HG03025 (cell line): ENCODE measurements at regions not wholly inside any gene's neighbourhood (a gene's known extent, or its start where the extent isn't known, plus 50 kb on each side); places are given as distances from the start of the nearest gene placed in this dataset.

Experiments used
- ATAC-seq: cut with Tn5 transposase; IDR thresholded peaks from one replicate; pipeline ENCODE4 v1.9.1; 2021; ENCODE audit warnings: mild to moderate bottlenecking, moderate library complexity; ENCODE audit not compliant: unreplicated experiment, low FRiP score

DNA sequence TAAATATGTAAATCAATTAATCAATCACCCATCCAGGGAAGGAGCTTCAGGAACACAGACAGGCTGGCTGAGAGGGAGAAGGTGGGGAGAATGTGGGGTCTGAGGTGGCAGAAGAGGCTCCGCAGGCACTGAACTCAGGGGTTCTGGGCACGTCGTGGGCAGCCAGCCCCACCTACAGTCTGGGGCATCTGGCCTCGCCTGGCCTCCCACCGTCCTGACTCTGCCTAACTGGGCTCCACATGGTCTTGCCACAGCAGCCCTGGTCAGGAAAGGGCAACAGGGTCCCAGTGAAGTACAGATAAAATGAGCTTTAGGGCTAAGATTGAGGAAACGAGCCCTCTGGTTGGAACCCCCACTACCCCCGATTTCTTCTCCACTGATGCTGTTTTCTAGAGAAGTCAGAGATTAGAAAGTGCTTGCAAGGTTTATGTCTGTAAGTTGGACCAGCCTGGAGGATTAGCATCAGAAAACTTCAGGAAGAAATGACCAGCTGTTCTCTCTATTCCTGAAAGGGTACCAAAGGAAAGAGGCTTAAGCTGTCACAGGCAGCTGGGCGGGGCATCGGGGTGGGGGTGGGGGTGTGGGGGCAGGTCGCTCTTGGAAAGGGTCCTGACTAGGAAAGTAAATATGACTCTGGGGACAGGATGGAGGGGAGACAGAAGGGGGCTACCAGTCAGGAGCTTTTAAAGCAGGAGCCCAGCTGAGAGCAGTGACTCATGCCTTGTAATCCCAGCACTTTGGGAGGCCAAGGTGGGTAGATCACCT lies 261.7 kb downstream of the BUD13 start:
- no peak for ATAC-seq

DNA sequence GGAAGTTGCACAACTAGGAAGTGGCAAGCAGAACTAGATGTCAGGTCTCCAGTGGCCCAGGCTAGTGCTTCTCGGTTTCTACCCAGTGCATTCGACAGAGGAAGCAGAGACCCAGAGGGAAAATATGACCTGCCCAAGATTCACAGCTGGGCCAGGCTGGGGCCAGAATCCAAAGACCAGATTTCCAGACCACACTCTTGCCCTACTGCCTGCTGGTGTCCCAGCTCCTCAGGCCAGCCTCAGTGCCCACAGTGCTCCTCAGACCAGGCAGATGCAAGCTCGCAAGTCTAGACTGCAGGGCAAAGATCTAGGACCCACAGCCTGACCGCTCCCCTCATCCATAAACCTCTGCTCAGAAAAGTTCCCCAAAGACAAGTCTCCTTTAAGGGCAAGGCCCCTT lies 262.6 kb downstream of the BUD13 start:
- ATAC-seq = no peak

DNA sequence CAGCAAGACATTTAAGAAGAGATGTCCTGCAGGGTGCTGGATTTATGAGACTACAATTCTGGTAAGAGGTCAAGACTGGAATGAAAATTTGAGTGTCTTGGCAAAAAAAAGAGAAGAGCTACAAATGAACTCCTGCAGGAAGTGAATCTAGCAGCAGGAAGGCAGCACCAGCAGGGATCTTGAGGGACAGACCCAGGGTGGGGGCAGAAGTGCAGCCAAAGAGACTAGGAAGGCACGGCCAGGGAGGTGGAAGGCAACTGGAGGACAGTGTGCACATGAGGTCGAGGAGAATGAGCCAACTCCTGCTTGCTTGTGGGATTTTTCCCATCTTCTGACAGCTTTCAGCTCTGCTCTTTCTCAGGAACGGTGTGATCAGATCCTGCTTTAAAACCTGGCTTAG lies 263.2 kb downstream of the BUD13 start:
- ATAC-seq = no peak

DNA sequence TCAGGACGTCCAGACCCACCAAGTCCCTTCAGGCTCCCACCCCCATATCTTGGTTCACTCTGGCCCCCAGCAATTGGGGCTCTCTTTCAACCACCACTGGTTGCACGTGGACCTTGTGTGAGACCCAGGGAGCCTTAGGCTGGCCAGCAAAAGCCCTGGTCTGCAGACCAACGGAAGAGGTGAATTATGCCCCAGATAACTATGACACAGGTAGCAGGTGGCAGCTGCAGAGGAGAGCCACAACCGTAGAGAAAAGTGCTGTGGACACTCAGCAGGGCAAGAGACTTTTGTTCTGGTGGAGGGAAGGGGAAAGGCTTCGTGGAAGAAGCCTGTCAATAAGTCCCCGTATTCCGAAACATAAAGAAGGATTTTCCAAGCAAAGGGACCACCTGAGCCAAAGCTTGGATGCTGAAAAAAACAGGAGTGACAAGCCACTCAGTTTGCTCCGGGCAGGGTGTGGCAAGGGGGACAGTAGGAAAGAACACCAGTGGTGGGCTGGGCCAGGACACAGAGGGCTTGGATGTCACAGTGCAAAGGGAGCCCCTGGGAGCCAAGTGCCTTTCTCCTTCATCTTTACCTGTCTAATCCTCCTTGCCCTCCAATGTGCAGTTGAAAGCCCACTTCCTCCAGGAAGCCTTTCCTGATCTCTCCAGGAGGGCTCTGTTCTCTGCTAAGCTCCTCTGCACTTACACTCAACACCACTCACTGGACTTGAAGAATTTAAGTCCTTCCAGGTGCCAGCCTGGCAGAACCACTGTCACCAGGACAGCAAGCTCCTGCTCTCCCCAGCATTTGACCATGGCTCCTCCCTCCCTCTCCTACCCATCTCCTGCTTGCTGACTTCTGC lies 264.7 kb downstream of the BUD13 start:
- ATAC-seq = no peak

DNA sequence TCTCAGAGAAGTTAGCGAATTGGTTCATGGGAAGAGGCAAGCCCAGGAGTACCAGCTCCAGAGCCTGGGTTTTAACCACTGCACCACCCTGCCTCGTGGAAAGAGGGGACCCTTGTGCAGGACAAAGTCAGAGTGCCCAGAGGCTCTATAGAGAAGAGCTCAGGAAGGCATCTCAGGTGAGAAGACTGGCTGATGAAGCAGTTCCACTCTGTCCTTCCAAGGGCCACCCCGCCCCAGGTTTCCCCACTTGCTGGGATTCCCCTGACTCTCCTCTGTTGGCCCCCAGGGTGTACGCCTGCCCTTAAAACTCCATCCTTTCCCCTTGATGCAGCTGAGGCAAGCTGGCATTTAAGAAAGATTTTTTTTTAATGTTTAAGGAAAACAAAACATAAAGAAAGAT lies 265.8 kb downstream of the BUD13 start:
- no peak for ATAC-seq

DNA sequence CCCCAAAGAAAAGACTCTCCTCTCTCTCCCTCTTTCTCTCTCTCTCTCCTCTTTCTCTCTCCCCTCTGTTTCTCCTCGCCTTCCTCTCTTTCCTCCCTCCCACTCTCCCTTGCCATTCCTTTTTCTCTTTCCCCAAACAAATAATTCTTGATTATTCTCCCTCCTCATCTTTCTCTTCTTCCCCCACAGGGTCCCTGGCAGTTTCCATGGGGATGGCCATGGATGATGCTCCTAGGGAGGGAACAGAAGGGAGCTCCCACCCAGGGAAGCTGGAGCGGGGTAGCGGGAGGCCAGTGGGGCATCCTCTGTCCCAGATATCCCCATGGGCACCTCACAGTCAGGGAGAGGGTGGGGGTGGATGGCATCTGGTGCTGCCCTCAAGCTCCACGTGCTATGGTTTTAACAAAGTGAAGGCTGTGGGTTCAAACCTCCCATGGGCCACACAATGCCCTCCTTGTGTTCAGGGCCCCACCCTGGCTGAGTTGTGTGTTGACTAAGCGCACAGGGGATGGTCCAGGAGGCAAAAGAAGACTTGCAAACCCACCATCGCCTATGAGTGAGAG lies 266.4 kb downstream of the BUD13 start:
- ATAC-seq = no peak

DNA sequence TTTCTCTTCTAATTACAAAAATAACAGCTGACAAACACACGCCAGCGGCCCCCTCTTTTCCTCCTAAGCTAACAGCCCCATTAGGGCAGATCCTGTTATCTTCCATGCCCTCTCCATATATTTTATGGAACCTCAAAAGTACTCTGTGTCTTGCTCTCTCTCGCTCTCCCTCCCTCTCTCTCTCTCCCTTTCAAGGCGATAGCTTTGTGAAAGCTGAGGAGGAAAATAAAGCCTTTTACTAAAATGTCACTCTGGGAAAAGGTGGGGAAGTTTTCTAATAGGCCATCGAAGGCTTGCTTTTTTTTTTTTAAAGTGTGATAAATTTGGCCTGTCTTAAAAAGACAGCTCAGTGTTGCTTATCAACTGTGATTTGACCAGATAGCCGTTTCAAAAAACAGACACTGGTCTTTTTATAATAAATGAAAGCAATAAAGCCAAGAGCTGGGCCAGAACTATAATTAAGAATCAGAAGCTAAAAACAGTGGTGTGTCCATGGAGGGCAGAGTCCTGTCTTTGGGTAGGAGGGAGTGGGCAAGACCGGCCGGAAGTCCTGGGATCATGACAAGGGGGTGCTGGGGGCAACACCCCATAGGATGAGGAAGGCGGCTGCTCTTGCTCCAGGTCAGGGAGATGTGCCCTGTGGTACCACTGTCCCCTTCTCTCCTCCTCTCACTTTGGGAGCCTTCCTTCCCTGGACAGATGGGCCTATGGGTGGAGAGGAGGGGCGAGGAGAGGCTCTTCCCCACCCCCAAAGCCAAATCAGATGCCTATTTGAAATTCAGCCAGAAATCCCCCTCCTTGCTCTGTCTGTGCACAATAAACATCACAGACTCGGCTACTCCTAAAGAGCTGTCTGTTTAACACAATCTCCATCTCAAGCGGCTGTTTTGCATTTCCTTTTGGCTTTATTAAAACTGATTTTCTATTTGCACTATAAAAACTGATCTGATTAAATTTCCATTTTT lies 267.2 kb downstream of the BUD13 start:
- ATAC-seq = no peak

DNA sequence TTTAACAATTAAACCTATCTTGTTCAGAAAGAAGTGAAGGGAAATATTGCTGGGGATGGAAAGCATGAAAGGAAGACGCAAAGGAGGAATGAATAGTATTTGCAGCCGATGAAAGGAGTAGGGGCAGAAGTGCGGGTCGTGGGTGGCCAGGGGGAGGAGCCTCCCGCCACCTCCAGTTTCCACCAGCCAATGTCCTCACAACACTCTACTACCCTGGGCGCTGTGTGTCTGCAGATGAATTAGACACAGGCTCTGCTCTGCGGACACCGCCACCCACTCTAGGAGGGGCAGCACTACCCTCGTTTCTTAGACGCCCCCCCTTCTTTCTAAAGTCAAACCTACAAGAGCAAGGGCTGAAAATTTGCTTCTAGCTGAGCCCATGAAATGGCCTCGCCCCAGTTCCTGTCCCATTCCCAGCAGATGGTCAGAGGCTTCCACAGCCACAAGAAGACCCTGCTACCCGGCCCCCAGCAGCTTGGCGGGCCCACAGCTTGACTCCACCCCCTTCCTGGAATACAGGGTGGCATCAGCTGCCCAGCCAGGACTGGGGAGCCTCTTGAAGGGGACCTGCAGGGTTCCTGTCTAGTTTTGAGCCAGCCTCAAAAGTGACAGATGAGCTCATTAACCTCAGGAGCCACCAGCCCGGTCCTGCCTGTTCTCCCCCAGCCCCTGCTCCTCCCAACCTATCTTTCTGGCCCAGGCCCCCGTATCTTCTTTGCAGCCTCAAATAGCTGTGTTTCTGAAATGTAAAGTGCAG lies 268.1 kb downstream of the BUD13 start:
- no peak for ATAC-seq

DNA sequence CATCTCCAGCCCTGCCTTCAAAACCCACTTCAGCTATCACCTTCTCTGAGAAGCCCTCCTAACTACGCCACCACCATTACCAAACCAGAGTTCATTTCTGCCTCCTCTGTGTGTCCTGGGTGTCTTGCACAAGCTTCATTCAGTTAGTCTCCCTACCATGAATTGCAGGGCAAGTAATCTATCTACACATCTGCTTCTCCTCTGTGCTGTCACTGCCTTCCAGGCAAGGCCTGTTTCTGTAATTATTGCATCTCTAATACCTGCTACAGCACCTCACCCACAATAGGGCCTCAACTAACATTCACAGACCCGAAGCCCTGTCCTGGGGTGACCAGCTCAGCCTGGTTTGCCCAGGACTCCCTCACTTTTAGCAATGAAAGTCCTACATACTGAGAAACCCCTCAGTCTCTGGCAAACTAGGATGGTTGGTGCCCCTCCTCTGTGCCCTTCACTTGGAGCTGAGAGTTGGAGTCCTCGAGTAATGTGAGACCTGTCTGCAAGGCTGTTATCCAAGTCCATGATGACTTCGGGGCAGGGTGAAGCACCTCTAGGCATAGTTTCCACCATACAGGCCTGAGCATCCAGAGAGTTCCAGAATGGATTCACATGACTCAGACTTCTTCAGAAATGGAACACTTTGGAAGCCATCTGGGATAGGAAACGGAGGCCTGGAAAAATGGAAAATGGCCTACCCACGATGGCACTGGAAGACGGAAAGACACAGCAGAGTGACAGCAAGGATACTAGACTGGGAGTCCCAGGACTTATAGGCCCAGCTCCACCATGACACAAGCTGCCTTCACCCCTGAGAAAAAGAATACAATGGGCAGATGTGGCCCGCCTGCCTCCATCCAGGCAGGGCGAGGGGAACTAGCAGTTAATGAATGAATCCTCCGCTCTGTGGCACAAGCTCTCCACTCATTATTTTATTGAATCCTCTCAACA lies 269.3 kb downstream of the BUD13 start:
- no peak for ATAC-seq

DNA sequence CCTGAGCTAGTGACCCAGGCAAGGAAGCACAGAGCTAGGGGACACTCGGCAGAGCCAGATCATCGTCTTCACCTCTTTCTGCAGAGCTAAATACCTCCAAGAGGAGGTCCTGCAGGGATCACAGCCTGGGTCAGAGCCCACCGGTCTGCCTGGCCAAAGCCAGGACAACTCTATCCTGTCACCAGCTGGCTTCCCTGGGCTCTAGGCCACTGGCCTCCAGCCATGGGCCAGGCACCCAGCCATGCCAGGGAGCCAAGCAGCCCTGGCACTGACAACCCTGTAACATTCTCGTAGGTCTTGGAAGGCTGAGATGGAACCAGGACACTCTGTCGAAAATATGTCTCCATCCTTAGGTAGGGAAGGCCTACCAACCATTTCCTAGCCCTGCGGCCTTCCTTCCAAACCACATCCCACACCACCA lies 270.1 kb downstream of the BUD13 start:
- no peak for ATAC-seq

DNA sequence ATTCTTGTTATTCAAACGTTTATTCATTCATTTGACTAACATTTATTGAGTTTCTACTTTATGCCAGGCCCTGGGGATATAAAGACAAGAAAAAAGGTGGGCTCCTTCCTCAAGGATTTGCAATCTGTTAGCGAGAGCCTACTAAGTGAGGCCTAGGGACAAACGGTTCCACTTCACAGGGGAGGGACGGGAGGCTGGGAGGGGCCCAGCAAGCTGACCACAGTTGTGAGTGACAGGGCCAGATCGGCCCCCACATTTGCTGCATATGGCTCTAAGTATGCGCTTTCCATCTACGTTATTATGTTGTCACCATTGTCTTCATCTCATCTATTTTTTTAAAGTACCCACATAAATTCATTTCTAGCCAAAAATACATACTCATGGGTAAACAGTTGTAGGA lies 271.1 kb downstream of the BUD13 start:
- no peak for ATAC-seq

DNA sequence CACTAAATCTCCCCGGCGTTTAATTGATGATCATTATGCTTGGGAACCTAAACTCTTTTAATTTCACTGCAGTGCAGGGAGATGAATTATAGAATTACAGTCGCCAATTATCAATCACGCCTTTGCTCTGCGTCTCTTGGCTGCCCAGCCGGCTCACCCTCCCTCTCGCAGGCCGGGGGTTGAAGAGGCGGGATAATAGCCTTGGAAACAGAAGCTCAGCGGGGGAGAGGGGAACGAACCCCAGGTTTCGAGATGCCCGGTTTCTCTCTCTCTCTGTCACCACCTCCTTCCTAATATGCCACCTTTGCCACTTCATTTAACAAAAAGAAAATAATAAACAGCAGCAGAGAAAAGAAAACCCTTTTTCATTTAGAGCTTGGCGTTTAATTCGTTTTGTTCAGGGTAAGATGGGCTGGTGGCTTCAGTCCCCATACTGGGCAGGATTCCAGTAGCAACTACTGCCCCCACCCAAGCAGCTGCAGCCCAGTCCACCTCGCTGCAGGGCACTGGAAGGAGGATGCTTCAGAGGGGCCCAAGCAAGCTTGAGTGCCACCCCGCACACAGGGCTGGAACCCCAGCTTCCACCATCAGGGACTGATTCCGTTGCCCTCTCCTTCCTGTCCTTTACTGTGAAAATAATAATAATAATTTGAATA lies 271.7 kb downstream of the BUD13 start:
- ATAC-seq = no peak

DNA sequence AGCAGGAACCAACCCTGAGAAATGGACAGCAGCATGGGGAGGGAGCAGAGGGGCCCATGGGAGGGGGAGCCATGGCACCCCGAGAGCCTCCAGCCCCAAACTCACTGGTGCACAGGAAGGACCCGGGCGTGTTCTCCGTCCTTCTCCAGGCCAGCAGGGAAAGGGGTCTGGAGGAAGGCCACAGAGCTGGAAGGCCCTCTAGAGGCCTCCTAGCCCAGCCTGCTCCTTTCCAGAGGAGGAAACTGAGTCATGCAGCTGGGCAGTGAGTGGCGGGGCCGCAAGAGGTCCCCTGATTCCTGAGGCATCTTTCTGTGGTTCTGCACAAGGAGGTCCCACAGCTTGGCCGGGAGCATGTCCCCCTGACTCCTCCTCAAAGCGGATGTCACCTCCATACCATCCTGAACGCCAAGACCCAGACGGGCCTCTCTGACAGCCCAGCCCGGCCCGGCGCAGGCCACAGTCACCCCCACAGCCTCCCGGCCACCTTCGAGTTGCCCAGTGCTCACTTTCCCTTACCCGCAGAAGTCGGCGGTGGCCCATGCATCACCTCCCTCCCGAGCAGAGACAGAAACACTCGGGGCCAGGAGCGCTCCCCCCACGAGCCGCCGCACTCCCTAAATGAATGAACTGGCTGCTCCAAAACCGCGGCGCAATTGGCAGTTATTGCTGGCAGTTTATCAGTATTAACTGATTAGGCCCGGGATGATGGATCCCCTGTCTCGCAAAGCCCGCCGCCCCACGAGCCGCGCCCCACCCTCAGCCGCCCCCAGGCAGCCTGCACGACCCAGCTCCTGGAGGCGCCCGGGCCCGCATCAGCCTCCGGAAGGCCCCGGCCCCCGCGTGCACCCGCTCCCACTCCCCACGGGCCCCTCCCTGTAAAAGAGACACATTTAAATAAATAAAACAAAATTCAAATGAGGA lies 272.5 kb downstream of the BUD13 start:
- ATAC-seq = no peak

DNA sequence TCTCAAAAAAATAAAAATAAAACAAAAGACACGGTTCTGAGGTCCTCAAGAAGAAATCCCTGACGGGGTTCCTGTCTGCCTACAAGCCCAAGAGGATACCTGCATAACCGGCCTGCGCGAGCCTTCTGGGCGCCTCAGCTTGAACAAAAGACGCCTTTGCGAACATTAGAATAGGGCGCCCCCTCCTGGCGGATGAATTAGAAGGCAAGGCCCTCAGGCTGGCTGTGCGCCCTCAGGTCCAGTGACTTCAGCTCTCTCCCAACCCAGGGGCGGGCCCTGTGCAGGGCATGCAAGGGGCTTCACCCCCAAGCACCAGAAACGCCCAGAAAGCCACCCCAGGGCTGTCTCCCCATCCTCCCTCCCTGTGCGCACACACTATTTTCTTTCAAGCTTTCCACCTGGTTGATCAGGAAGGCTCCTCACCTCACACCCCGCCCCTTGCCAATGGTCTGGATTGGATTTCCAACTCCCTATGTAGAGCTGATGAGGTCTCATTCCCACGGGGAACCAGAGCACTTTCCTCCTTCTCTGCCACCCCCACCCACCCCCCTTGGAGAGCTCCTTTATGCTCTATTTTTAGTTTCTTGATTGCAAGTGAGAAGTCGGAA lies 273.3 kb downstream of the BUD13 start:
- no peak for ATAC-seq

DNA sequence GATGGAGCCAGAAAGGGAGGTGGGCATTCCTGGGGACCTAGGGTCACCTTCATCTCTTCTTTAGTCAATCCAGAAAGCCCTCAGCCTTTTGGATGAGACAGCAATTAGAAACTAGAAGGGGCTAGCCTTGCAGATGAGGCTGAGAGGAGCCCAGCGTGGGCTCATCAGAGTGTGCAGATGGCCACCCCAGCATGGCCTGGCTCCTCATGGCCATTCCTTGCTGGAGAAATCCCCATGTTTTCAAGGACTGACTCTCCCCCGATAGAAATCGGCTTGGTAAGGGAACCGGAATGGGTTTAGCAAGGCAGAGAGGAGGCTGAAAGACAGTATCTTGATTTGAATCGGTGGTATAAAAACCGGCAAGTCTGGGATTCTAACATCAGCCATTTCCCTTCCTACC lies 274.6 kb downstream of the BUD13 start:
- ATAC-seq = no peak

DNA sequence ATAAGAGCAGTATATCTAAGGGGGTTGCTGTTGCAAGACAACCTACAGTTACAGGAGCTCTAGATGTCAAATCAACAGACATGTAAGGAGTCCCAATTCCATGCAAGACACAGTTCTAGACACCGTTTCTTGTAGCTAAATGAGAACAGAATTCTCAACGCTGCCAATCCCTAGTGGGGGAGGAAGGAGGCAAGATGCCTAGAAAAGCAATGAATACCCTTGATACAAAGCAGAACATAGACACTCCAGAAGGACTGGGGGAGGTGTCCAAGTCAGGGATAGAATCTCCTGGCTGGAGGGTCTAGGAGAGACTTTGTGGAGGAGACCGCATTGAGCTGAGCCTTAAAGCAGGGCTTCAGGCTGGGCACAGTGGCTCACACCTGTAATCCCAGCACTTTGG lies 280.2 kb downstream of the BUD13 start:
- no peak for ATAC-seq
